ENCODE measurements at regions not wholly inside any gene's neighbourhood (a gene's known extent, or its start where the extent isn't known, plus 50 kb on each side); places are given as distances from the start of the nearest gene placed in this dataset.

DNA sequence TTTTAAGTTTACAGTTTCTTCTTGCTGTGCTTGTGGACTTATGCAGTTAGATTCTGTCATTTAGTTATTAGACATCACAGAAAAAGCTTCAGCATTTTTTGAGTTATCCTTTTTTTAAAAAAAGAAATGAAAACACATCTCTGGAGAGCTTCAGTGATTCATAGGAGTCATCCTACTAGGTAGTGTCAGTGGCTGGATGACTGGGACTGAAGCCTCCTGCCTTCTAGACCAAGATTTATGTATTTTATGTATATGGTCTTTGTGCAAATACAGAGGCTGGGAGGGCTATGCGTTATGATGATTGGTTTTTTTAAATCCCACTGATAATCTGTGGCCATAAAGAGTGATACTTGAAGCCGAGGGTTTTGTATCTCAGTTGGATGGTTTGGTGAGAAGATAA is 125.9 kb upstream of the JAG1 start:
- no peak overlapping the region for H3K4me3 ChIP-seq (ENCODE audit: low read depth, low read length)
- TF ChIP-seq, protein P1, sequence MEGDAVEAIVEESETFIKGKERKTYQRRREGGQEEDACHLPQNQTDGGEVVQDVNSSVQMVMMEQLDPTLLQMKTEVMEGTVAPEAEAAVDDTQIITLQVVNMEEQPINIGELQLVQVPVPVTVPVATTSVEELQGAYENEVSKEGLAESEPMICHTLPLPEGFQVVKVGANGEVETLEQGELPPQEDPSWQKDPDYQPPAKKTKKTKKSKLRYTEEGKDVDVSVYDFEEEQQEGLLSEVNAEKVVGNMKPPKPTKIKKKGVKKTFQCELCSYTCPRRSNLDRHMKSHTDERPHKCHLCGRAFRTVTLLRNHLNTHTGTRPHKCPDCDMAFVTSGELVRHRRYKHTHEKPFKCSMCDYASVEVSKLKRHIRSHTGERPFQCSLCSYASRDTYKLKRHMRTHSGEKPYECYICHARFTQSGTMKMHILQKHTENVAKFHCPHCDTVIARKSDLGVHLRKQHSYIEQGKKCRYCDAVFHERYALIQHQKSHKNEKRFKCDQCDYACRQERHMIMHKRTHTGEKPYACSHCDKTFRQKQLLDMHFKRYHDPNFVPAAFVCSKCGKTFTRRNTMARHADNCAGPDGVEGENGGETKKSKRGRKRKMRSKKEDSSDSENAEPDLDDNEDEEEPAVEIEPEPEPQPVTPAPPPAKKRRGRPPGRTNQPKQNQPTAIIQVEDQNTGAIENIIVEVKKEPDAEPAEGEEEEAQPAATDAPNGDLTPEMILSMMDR (conservative IDR thresholded peaks at IDR 0.05; ENCODE audit: low read depth, low read length): no peak
- DNase-seq (ENCODE audit: low read depth): no peak

GRCh38 chr20:10800288-10800687 is 126.5 kb upstream of the JAG1 start:
- DNase-seq (ENCODE audit: low read depth): no peak
- TF ChIP-seq, protein P1 (conservative IDR thresholded peaks at IDR 0.05; ENCODE audit: low read depth, low read length): no peak
- H3K4me3 ChIP-seq (ENCODE audit: low read depth, low read length): no peak overlapping the region

DNA sequence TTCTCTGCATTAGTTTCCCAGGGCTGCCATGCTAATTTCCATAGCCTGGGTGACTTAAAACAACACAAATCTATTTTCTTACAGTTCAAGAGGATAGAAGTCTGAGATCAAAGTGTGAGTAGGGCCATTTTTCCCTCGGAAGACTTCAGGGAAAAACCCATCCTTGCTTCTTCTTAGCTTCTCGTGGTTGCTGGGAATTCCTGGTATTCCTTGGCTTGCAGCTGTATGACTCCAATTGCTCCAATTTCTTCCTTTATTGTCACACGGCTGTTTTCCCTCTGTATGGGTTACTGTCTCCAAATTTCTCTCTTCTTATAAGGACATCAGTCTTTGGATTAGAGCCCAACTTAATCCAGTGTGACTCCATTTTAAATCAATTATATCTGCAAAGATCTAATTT is 128.4 kb upstream of the JAG1 start:
- no peak overlapping the region for H3K4me3 ChIP-seq (ENCODE audit: low read depth, low read length)
- no peak for DNase-seq (ENCODE audit: low read depth)
- TF ChIP-seq, protein P1 (conservative IDR thresholded peaks at IDR 0.05; ENCODE audit: low read depth, low read length): no peak

DNA sequence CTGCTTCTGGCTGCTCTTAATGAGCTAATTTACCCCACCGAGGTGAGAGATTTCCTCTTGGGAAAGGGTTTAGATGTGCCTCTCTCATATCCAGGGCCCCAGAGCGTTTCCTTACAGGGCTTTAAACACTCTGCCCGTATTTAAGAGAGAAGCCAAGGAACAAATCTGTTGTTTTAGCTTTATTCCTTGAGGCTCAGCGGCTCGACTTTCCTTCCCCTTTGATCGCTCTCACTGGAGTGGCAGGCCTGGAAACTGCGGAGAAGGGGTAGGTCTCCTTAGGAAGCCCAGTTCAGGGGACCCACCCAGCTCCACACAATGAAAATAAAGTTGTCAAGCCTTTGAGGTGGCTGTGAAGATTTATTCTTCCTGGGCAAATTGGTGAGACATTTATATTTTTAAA is 132.0 kb upstream of the JAG1 start:
- DNase-seq (ENCODE audit: low read depth): no peak
- no peak overlapping the region for H3K4me3 ChIP-seq (ENCODE audit: low read depth, low read length)
- TF ChIP-seq, protein P1 (conservative IDR thresholded peaks at IDR 0.05; ENCODE audit: low read depth, low read length): no peak

DNA sequence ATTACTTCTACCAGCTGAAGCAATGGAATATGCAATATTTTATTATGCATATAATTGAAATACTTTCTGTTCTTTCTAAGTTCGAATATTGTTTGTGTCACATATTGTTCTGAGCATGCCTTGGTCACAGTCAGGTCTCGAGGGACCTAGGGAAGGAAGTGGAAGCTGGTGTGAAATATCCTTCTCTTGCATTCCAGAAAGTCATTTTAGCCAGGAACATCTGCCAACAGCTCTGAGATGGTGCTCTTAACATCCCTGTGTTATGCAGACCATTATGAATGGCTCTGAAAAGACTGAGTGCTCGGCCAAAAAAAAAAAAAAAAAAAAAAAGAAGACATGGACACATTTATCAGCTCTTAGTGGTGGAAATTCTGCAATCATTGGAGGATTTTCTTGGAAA is 132.7 kb upstream of the JAG1 start:
- no peak overlapping the region for H3K4me3 ChIP-seq (ENCODE audit: low read depth, low read length)
- TF ChIP-seq, protein P1 (conservative IDR thresholded peaks at IDR 0.05; ENCODE audit: low read depth, low read length): no peak
- DNase-seq (ENCODE audit: low read depth): no peak

- TF ChIP-seq, protein P1 (conservative IDR thresholded peaks at IDR 0.05; ENCODE audit: low read depth, low read length): no peak
- no peak overlapping the region for H3K4me3 ChIP-seq (ENCODE audit: low read depth, low read length)
- DNase-seq (ENCODE audit: low read depth): no peak
Observed at GRCh38 chr20:10807013-10807412, 133.2 kb upstream of the JAG1 start.

DNA sequence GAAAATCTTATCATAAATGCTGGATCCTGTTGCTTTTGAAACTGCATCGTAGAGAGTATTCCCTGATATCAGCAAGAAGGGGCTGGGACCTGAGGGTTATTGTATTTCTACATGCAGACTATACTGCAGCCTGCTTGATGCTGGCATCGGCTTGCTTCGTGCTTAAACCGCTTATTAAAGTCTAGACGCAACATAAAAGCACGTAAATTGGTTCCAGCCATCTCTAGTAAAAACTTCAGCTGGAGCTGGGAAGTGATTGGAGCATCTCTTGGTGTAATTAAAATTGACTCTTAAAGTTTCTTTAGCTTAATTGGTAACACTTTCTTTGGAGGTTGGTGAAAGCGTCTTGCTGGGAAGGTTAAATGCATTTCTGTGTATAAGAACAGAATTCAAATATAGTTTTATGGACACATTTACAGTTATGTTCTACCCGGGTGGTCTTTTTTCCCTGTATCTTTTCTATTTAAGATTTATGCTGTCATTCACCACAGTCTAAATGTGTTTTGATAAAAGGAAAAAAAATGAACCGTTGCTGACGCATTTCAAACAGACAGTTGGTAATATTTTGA is 139.0 kb upstream of the JAG1 start:
- TF ChIP-seq, protein P1 (conservative IDR thresholded peaks at IDR 0.05; ENCODE audit: low read depth, low read length): no peak
- no peak for DNase-seq (ENCODE audit: low read depth)
- no peak overlapping the region for H3K4me3 ChIP-seq (ENCODE audit: low read depth, low read length)
